ELF-1 (cell line): ENCODE measurements at regions not wholly inside any gene's neighbourhood (a gene's known extent, or its start where the extent isn't known, plus 50 kb on each side); places are given as distances from the start of the nearest gene placed in this dataset.
"Not testable (repeated sequence)": the region's sequence is repeated elsewhere in the genome, so short reads cannot be mapped to it uniquely, and the experiment has no call there.

Experiments used
- DNase-seq: peaks from one replicate; pipeline ENCODE4 v3.0.0-alpha.2; 2016; ENCODE audit warnings: low read depth, low spot score

- no peak for DNase-seq
Observed at GRCh38 chr20:63145156-63145555, 70.8 kb downstream of the YTHDF1 start.

- DNase-seq: no peak
Observed at GRCh38 chr20:63142933-63143332, 73.0 kb downstream of the YTHDF1 start.

- no peak for DNase-seq
Observed at GRCh38 chr20:63141531-63141930, 74.4 kb downstream of the YTHDF1 start.

- no peak for DNase-seq
Observed at GRCh38 chr20:63140514-63141433, 75.2 kb downstream of the YTHDF1 start.

- no peak for DNase-seq
Observed at GRCh38 chr20:63139837-63140236, 76.1 kb downstream of the YTHDF1 start.

- no peak for DNase-seq
Observed at GRCh38 chr20:63139356-63139755, 76.6 kb downstream of the YTHDF1 start.

- DNase-seq: no peak
Observed at GRCh38 chr20:63138855-63139341, 77.0 kb downstream of the YTHDF1 start.

- no peak for DNase-seq
Observed at GRCh38 chr20:63137851-63138415, 78.0 kb downstream of the YTHDF1 start.

GRCh38 chr20:63136296-63136695 is 79.6 kb downstream of the YTHDF1 start:
- DNase-seq: no peak

- DNase-seq: no peak
Observed at GRCh38 chr20:63135411-63135810, 80.5 kb downstream of the YTHDF1 start.

GRCh38 chr20:63134711-63135361 is 81.1 kb downstream of the YTHDF1 start:
- DNase-seq: not testable (repeated sequence)

GRCh38 chr20:63134201-63134612 is 81.7 kb downstream of the YTHDF1 start:
- DNase-seq: no peak

GRCh38 chr20:63133481-63134091 is 82.3 kb downstream of the YTHDF1 start:
- no peak for DNase-seq

- DNase-seq: no peak
Observed at GRCh38 chr20:63132715-63133471, 83.0 kb downstream of the YTHDF1 start.

- no peak for DNase-seq
Observed at GRCh38 chr20:63132131-63132714, 83.7 kb downstream of the YTHDF1 start.

GRCh38 chr20:63130658-63131577 is 85.0 kb downstream of the YTHDF1 start:
- DNase-seq: no peak

- DNase-seq: no peak
Observed at GRCh38 chr20:63129991-63130657, 85.8 kb downstream of the YTHDF1 start.

GRCh38 chr20:63129376-63129965 is 86.5 kb downstream of the YTHDF1 start:
- no peak for DNase-seq

- DNase-seq: no peak
Observed at GRCh38 chr20:63128956-63129355, 87.0 kb downstream of the YTHDF1 start.
